HEK293 (cell line): ENCODE measurements at regions not wholly inside any gene's neighbourhood (a gene's known extent, or its start where the extent isn't known, plus 50 kb on each side); places are given as distances from the start of the nearest gene placed in this dataset.

Source experiments
- CTCF ChIP-seq: fragments of 450-650 bp; formaldehyde crosslinking; IDR thresholded peaks from 2 replicates; pipeline ENCODE4 v1.5.1; 2016; ENCODE audit warnings: missing biosample characterization, missing genetic modification characterization
- SP3 ChIP-seq: fragments of 450-650 bp; formaldehyde crosslinking; IDR thresholded peaks from 2 replicates; pipeline ENCODE4 v1.5.1; 2016; ENCODE audit warnings: missing biosample characterization, missing genetic modification characterization
- ZSCAN23 ChIP-seq: fragments of 450-650 bp; formaldehyde crosslinking; IDR thresholded peaks from 2 replicates; pipeline ENCODE4 v1.5.1; 2016; ENCODE audit warnings: missing biosample characterization, missing genetic modification characterization
- ZSCAN4 ChIP-seq: fragments of 450-650 bp; formaldehyde crosslinking; IDR thresholded peaks from 2 replicates; pipeline ENCODE4 v1.5.1; 2017; ENCODE audit warnings: missing biosample characterization, missing genetic modification characterization
- ZSCAN5A ChIP-seq: fragments of 450-650 bp; formaldehyde crosslinking; IDR thresholded peaks from 2 replicates; pipeline ENCODE4 v1.5.1; 2016; ENCODE audit warnings: missing biosample characterization, missing genetic modification characterization

GRCh38 chr14:80101835-80102234 is 109.5 kb downstream of the DIO2 start:
- TF ChIP-seq ZSCAN5A (tag by site-specific recombination): no peak
- no peak for TF ChIP-seq CTCF (tag by site-specific recombination)
- TF ChIP-seq ZSCAN23: no peak
- no peak for TF ChIP-seq ZSCAN4 (tag by site-specific recombination)
- no peak for TF ChIP-seq SP3 (tag by site-specific recombination)
